ENCODE measurements at regions not wholly inside any gene's neighbourhood (a gene's known extent, or its start where the extent isn't known, plus 50 kb on each side); places are given as distances from the start of the nearest gene placed in this dataset.

DNA sequence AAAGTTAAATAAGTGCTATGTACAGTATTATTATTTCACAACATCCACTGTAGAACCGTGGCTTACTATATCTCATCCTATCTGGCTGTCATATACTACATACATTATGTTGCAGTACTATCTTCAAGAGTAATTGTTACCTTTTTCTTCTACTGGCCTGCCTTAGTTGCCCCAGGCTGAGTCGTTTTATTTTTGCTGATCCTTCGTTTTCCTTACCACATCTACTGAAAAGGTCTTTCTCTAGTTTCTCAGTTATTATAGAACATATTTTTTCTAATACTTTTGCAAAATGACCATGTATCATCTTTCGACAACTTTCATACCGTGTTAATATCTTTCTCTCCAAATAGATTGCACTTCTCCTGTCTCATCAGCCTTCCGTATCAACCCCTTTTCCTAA, 523.1 kb downstream of the SOX5 start:
- TF ChIP-seq CTCF (conservative IDR thresholded peaks at IDR 0.05; ENCODE audit: low read length) (no peak), EZH2phosphoT487 (IDR thresholded peaks at IDR 0.05; ENCODE audit: borderline replicate concordance, low read depth, low read length) (no peak)
